Breast epithelium (tissue), 3 donors: ENCODE measurements at regions not wholly inside any gene's neighbourhood (a gene's known extent, or its start where the extent isn't known, plus 50 kb on each side); places are given as distances from the start of the nearest gene placed in this dataset.

Source experiments
- POLR2AphosphoS5 ChIP-seq, 3 donors: sonication (generic); formaldehyde crosslinking; IDR thresholded peaks; one replicate each; pipeline ENCODE4 v1.6.1; 2017; ENCODE audit warnings: antibody characterized with exemption in 3 of 3
- TF ChIP-seq, protein P1 (sequence below), 3 donors: fragments of 450-650 bp; IDR thresholded peaks; one replicate each; pipeline ENCODE4 v1.5.1; 2016 to 2017; ENCODE audit warnings: antibody characterized with exemption in 3 of 3, mild to moderate bottlenecking in 3 of 3, moderate library complexity in 3 of 3

DNA sequence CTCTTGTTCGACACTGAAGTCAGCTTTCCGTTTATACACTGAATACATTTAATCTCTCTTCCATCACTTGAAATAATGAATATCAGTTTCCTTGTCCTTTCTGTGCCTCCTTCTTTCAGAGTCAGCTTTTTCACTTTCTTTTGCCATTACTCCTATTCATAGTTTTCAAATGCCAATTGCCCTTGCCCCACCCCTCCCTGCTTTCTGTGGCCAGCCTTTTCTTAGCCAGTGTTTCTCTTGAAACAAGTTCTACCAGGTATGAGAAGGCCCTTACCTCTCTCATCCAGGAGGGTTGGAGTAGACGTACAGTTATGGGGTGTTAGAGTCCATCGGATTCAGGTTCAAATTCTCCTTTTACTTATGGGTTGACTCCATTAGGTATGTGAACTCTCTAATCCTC lies 574.7 kb upstream of the SEMA6A start:
- TF ChIP-seq, protein P1, sequence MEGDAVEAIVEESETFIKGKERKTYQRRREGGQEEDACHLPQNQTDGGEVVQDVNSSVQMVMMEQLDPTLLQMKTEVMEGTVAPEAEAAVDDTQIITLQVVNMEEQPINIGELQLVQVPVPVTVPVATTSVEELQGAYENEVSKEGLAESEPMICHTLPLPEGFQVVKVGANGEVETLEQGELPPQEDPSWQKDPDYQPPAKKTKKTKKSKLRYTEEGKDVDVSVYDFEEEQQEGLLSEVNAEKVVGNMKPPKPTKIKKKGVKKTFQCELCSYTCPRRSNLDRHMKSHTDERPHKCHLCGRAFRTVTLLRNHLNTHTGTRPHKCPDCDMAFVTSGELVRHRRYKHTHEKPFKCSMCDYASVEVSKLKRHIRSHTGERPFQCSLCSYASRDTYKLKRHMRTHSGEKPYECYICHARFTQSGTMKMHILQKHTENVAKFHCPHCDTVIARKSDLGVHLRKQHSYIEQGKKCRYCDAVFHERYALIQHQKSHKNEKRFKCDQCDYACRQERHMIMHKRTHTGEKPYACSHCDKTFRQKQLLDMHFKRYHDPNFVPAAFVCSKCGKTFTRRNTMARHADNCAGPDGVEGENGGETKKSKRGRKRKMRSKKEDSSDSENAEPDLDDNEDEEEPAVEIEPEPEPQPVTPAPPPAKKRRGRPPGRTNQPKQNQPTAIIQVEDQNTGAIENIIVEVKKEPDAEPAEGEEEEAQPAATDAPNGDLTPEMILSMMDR (IDR thresholded peaks at IDR 0.05): no peak
- TF ChIP-seq POLR2AphosphoS5 (IDR thresholded peaks at IDR 0.05): no peak
